Medulla oblongata (tissue), 1 donor: ENCODE measurements at regions not wholly inside any gene's neighbourhood (a gene's known extent, or its start where the extent isn't known, plus 50 kb on each side); places are given as distances from the start of the nearest gene placed in this dataset.
A peak's percentile ranks its signal among the peaks of the same experiment; 100 is the strongest.
"Not testable (repeated sequence)": the region's sequence is repeated elsewhere in the genome, so short reads cannot be mapped to it uniquely, and the experiment has no call there.

ENCODE experiments used
- DNase-seq: peaks from one replicate; pipeline ENCODE4 v3.0.0-alpha.2; 2015; ENCODE audit errors: extremely low spot score

GRCh38 chr5:68026092-68026885 is 189.3 kb upstream of the PIK3R1 start:
- DNase-seq = no peak

GRCh38 chr5:68024426-68024825 is 191.1 kb upstream of the PIK3R1 start:
- peak; percentile 20 for DNase-seq

- no peak for DNase-seq
Measured at GRCh38 chr5:68021916-68022315, 193.6 kb upstream of the PIK3R1 start.

- DNase-seq = no peak
Measured at GRCh38 chr5:68021227-68021626, 194.3 kb upstream of the PIK3R1 start.

- DNase-seq = not testable (repeated sequence)
Measured at GRCh38 chr5:68020461-68020969, 195.0 kb upstream of the PIK3R1 start.

- DNase-seq = peak; percentile 76
Measured at GRCh38 chr5:68015381-68016302, 199.9 kb upstream of the PIK3R1 start.

GRCh38 chr5:68012831-68013230 is 202.7 kb upstream of the PIK3R1 start:
- no peak for DNase-seq

- DNase-seq = no peak
Measured at GRCh38 chr5:68012429-68012828, 203.1 kb upstream of the PIK3R1 start.

- DNase-seq = no peak
Measured at GRCh38 chr5:68011801-68012200, 203.8 kb upstream of the PIK3R1 start.

- no peak for DNase-seq
Measured at GRCh38 chr5:68011259-68011760, 204.2 kb upstream of the PIK3R1 start.

GRCh38 chr5:68010740-68011139 is 204.8 kb upstream of the PIK3R1 start:
- DNase-seq = no peak

GRCh38 chr5:68007451-68007850 is 208.1 kb upstream of the PIK3R1 start:
- DNase-seq = no peak

- no peak for DNase-seq
Measured at GRCh38 chr5:68002836-68003235, 212.7 kb upstream of the PIK3R1 start.

GRCh38 chr5:68000805-68001204 is 214.8 kb upstream of the PIK3R1 start:
- no peak for DNase-seq

GRCh38 chr5:67999391-67999790 is 216.2 kb upstream of the PIK3R1 start:
- no peak for DNase-seq

- peak; percentile 22 for DNase-seq
Measured at GRCh38 chr5:67998709-67999261, 216.8 kb upstream of the PIK3R1 start.

- DNase-seq = no peak
Measured at GRCh38 chr5:67997892-67998457, 217.6 kb upstream of the PIK3R1 start.

- DNase-seq = no peak
Measured at GRCh38 chr5:67997148-67997547, 218.4 kb upstream of the PIK3R1 start.

- no peak for DNase-seq
Measured at GRCh38 chr5:67996596-67996995, 219.0 kb upstream of the PIK3R1 start.

- no peak for DNase-seq
Measured at GRCh38 chr5:67992923-67993322, 222.6 kb upstream of the PIK3R1 start.

GRCh38 chr5:67989456-67989855 is 226.1 kb upstream of the PIK3R1 start:
- no peak for DNase-seq

GRCh38 chr5:67986761-67987160 is 228.8 kb upstream of the PIK3R1 start:
- DNase-seq = peak; percentile 27
